OCI-LY1 (cell line): ENCODE measurements at regions not wholly inside any gene's neighbourhood (a gene's known extent, or its start where the extent isn't known, plus 50 kb on each side); places are given as distances from the start of the nearest gene placed in this dataset.

Experiments used
- CTCF ChIP-seq: fragments of 200-600 bp; sonication (generic), shearing (Covaris generic); IDR thresholded peaks from 2 replicates; pipeline ENCODE4 v1.5.1; 2017; ENCODE audit warnings: mild to moderate bottlenecking, antibody characterized with exemption, low read length, moderate library complexity, mixed read lengths
- EZH2 ChIP-seq: fragments of 200-600 bp; sonication (generic), shearing (Covaris generic); IDR thresholded peaks from 2 replicates; pipeline ENCODE4 v1.8.0; 2017; ENCODE audit warnings: borderline replicate concordance, mixed run types, mild to moderate bottlenecking, antibody characterized with exemption, low read length, moderate library complexity, mixed read lengths

- TF ChIP-seq CTCF, result no peak
- no peak for TF ChIP-seq EZH2
Observed at GRCh38 chr18:73719611-73720010, 428.0 kb downstream of the FBXO15 start.
